GM23338 (cell line): ENCODE measurements at regions not wholly inside any gene's neighbourhood (a gene's known extent, or its start where the extent isn't known, plus 50 kb on each side); places are given as distances from the start of the nearest gene placed in this dataset.

Experiments used
- ATAC-seq: fragments of 200-7000 bp; cut with Tn5 transposase; 3 replicates; pipeline ENCODE4 v1.9.1; 2020
- DNase-seq: peaks from one replicate; pipeline ENCODE4 v3.0.0-alpha.2; 2015; ENCODE audit warnings: low spot score
- H2AFZ ChIP-seq: fragments of 200-600 bp; sonication (generic); 2 replicates; pipeline ENCODE4 v1.8.0; 2016; ENCODE audit warnings: antibody characterized with exemption, mild to moderate bottlenecking, moderate library complexity
- H3F3A ChIP-seq: fragments of 200-600 bp; sonication (generic); replicated peaks from 2 replicates; pipeline ENCODE4 v1.8.0; 2017; ENCODE audit warnings: antibody characterized with exemption, mixed run types, low read depth
- H3K27ac ChIP-seq: fragments of 200-600 bp; sonication (generic); 2 replicates; pipeline ENCODE4 v1.6.1; 2016; ENCODE audit warnings: low read depth
- H3K27me3 ChIP-seq: fragments of 200-600 bp; sonication (generic); 2 replicates; pipeline ENCODE4 v1.8.0; 2016; ENCODE audit warnings: mild to moderate bottlenecking, mixed run types, moderate library complexity; ENCODE audit not compliant: insufficient read depth
- H3K36me3 ChIP-seq: fragments of 200-600 bp; sonication (generic); 2 replicates; pipeline ENCODE4 v1.8.0; 2016; ENCODE audit warnings: mild to moderate bottlenecking; ENCODE audit not compliant: insufficient read depth
- H3K4me1 ChIP-seq: fragments of 200-600 bp; sonication (generic); 2 replicates; pipeline ENCODE4 v1.8.0; 2016; ENCODE audit warnings: mild to moderate bottlenecking, moderate library complexity; ENCODE audit not compliant: insufficient read depth
- H3K4me2 ChIP-seq: fragments of 200-600 bp; sonication (generic); 2 replicates; pipeline ENCODE4 v1.7.1; 2017; ENCODE audit warnings: mixed run types
- H3K4me3 ChIP-seq: fragments of 200-600 bp; sonication (generic); 2 replicates; pipeline ENCODE4 v1.6.1; 2016; ENCODE audit warnings: mixed run types
- H3K79me2 ChIP-seq: fragments of 200-600 bp; sonication (generic); replicated peaks from 2 replicates; pipeline ENCODE4 v1.8.0; 2017; ENCODE audit warnings: mild to moderate bottlenecking; ENCODE audit not compliant: insufficient read depth
- H3K9me2 ChIP-seq: fragments of 200-600 bp; sonication (generic); 2 replicates; pipeline ENCODE4 v1.8.0; 2017; ENCODE audit not compliant: insufficient read depth
- H4K20me1 ChIP-seq: fragments of 200-600 bp; sonication (generic); replicated peaks from 2 replicates; pipeline ENCODE4 v1.8.0; 2017; ENCODE audit warnings: mild to moderate bottlenecking; ENCODE audit not compliant: insufficient read depth
- H3K27ac Mint-ChIP-seq: 2 replicates; pipeline ENCODE4 v1.8.0; 2020; ENCODE audit warnings: inconsistent platforms, mild to moderate bottlenecking, moderate library complexity, mixed read lengths
- H3K27me3 Mint-ChIP-seq: 3 replicates; pipeline ENCODE4 v1.8.0; 2022; ENCODE audit warnings: low read depth, mild to moderate bottlenecking, moderate library complexity, mixed read lengths, inconsistent platforms; ENCODE audit not compliant: insufficient read depth, poor library complexity
- H3K36me3 Mint-ChIP-seq: 3 replicates; pipeline ENCODE4 v1.8.0; 2021; ENCODE audit warnings: low read depth, mild to moderate bottlenecking, inconsistent platforms, moderate library complexity, mixed read lengths
- H3K4me1 Mint-ChIP-seq: 3 replicates; pipeline ENCODE4 v1.8.0; 2020; ENCODE audit warnings: mild to moderate bottlenecking, inconsistent platforms, mixed read lengths
- H3K4me3 Mint-ChIP-seq: 3 replicates; pipeline ENCODE4 v1.8.0; 2021; ENCODE audit warnings: moderate library complexity, mild to moderate bottlenecking, inconsistent platforms, mixed read lengths
- H3K9me3 Mint-ChIP-seq: 3 replicates; pipeline ENCODE4 v1.8.0; 2020; ENCODE audit warnings: moderate library complexity, mild to moderate bottlenecking, inconsistent platforms, mixed read lengths
- CREB1 ChIP-seq: fragments of 250-450 bp; sonication (Bioruptor Pico); IDR thresholded peaks from 2 replicates; pipeline ENCODE4 v1.5.0; 2020; ENCODE audit warnings: low read depth, mild to moderate bottlenecking, moderate library complexity
- ETS1 ChIP-seq: IDR thresholded peaks from 2 replicates; pipeline ENCODE4 v1.6.1; 2016; ENCODE audit warnings: antibody characterized with exemption
- EZH2 ChIP-seq: fragments of 200-600 bp; sonication (generic); IDR thresholded peaks from one replicate; pipeline ENCODE4 v1.8.0; 2017; ENCODE audit warnings: antibody characterized with exemption, mild to moderate bottlenecking, low read depth; ENCODE audit not compliant: unreplicated experiment
- EZH2phosphoT487 ChIP-seq: fragments of 200-600 bp; sonication (generic); IDR thresholded peaks from one replicate; pipeline ENCODE4 v1.8.1; 2018; ENCODE audit warnings: antibody characterized with exemption; ENCODE audit not compliant: unreplicated experiment
- JUNB ChIP-seq: IDR thresholded peaks from one replicate; pipeline ENCODE4 v1.6.1; 2016; ENCODE audit warnings: antibody characterized with exemption; ENCODE audit not compliant: unreplicated experiment
- NANOG ChIP-seq: IDR thresholded peaks from 2 replicates; pipeline ENCODE4 v1.6.1; 2016; ENCODE audit warnings: antibody characterized with exemption, borderline replicate concordance
- POLR2AphosphoS5 ChIP-seq: IDR thresholded peaks from 2 replicates; pipeline ENCODE4 v1.6.1; 2016; ENCODE audit warnings: antibody characterized with exemption, low read depth
- REST ChIP-seq: IDR thresholded peaks from one replicate; pipeline ENCODE4 v1.6.1; 2018; ENCODE audit warnings: antibody characterized with exemption; ENCODE audit not compliant: unreplicated experiment
- STAT1 ChIP-seq: IDR thresholded peaks from one replicate; pipeline ENCODE4 v1.6.1; 2016; ENCODE audit warnings: antibody characterized with exemption; ENCODE audit not compliant: unreplicated experiment
- ZNF114 ChIP-seq: fragments of 250-450 bp; sonication (Bioruptor Pico); IDR thresholded peaks from 2 replicates; pipeline ENCODE4 v1.5.0; 2020; ENCODE audit warnings: mild to moderate bottlenecking, moderate library complexity
- ZNF331 ChIP-seq: fragments of 250-450 bp; sonication (Bioruptor Pico); IDR thresholded peaks from 2 replicates; pipeline ENCODE4 v1.5.0; 2020; ENCODE audit warnings: low read depth, mild to moderate bottlenecking, moderate library complexity
- ZNF462 ChIP-seq: fragments of 250-450 bp; sonication (Bioruptor Pico); IDR thresholded peaks from 2 replicates; pipeline ENCODE4 v1.5.0; 2020; ENCODE audit warnings: mild to moderate bottlenecking, moderate library complexity
- TF ChIP-seq, protein P1 (sequence below), 2 experiments: fragments of 200-600 bp in 1 of 2; sonication (generic) in 1 of 2; conservative IDR thresholded peaks; 2 replicates each; pipeline versions ENCODE4 v1.5.1 to v1.6.1; 2016 to 2017; ENCODE audit warnings: antibody characterized with exemption in 2 of 2, low read depth in 2 of 2, mild to moderate bottlenecking in 2 of 2, moderate library complexity in 1 of 2

GRCh38 chr2:4883375-4883774 lies 808.8 kb upstream of the SOX11 start:
- Histone ChIP-seq H3K4me1 (no peaks in the 10 kb centered on the region), H3K36me3 (no peaks in the 10 kb centered on the region), H3K9me2 (no peaks in the 10 kb centered on the region), H2AFZ (no peak overlapping the region), H3F3A (no peaks in the 10 kb centered on the region), H4K20me1 (no peaks in the 10 kb centered on the region), H3K27ac (no peak overlapping the region), H3K4me2 (no peak overlapping the region), H3K79me2 (no peaks in the 10 kb centered on the region), H3K4me3 (no peak overlapping the region), H3K27me3 (no peaks in the 10 kb centered on the region)
- DNase-seq (no peak), ATAC-seq (no peak)
- peaks cover 69% of the 10 kb centered on the region for H3K9me3 Mint-ChIP-seq
- no peaks in the 10 kb centered on the region for H3K4me1 Mint-ChIP-seq
- H3K4me3 Mint-ChIP-seq = no peak overlapping the region
- TF ChIP-seq ZNF114 (CRISPR knock-in tag) (no peak), JUNB (no peak), STAT1 (no peak), NANOG (no peak), POLR2AphosphoS5 (no peak), EZH2 (no peak), ZNF462 (CRISPR knock-in tag) (no peak), ETS1 (no peak), ZNF331 (CRISPR knock-in tag) (no peak), EZH2phosphoT487 (no peak), REST (no peak), CREB1 (CRISPR knock-in tag) (no peak)
- TF ChIP-seq, protein P1, sequence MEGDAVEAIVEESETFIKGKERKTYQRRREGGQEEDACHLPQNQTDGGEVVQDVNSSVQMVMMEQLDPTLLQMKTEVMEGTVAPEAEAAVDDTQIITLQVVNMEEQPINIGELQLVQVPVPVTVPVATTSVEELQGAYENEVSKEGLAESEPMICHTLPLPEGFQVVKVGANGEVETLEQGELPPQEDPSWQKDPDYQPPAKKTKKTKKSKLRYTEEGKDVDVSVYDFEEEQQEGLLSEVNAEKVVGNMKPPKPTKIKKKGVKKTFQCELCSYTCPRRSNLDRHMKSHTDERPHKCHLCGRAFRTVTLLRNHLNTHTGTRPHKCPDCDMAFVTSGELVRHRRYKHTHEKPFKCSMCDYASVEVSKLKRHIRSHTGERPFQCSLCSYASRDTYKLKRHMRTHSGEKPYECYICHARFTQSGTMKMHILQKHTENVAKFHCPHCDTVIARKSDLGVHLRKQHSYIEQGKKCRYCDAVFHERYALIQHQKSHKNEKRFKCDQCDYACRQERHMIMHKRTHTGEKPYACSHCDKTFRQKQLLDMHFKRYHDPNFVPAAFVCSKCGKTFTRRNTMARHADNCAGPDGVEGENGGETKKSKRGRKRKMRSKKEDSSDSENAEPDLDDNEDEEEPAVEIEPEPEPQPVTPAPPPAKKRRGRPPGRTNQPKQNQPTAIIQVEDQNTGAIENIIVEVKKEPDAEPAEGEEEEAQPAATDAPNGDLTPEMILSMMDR (conservative IDR thresholded peaks at IDR 0.05; ENCODE audit: low read depth in 2 of 2) = no peak
- no peak overlapping the region for H3K27ac Mint-ChIP-seq
- peaks cover 12% of the 10 kb centered on the region for H3K36me3 Mint-ChIP-seq
- peaks cover 2% of the 10 kb centered on the region for H3K27me3 Mint-ChIP-seq
